GM21528 (cell line): ENCODE measurements at regions not wholly inside any gene's neighbourhood (a gene's known extent, or its start where the extent isn't known, plus 50 kb on each side); places are given as distances from the start of the nearest gene placed in this dataset.
"Not testable (repeated sequence)": the region's sequence is repeated elsewhere in the genome, so short reads cannot be mapped to it uniquely, and the experiment has no call there.

Experiments used
- ATAC-seq: cut with Tn5 transposase; IDR thresholded peaks from one replicate; pipeline ENCODE4 v1.9.1; 2021; ENCODE audit warnings: mild to moderate bottlenecking, moderate library complexity; ENCODE audit not compliant: unreplicated experiment, low FRiP score

- ATAC-seq, result no peak
Observed at GRCh38 chr7:17078298-17078697, 196.5 kb upstream of the AGR3 start.

GRCh38 chr7:17083392-17084165 lies 201.8 kb upstream of the AGR3 start:
- ATAC-seq, result no peak

GRCh38 chr7:17084166-17084475 lies 202.3 kb upstream of the AGR3 start:
- no peak for ATAC-seq

GRCh38 chr7:17085186-17085585 lies 203.4 kb upstream of the AGR3 start:
- no peak for ATAC-seq

GRCh38 chr7:17086403-17086802 lies 204.6 kb upstream of the AGR3 start:
- no peak for ATAC-seq

GRCh38 chr7:17090751-17091150 lies 207.7 kb upstream of the AHR start:
- ATAC-seq, result no peak

GRCh38 chr7:17093461-17093860 lies 205.0 kb upstream of the AHR start:
- no peak for ATAC-seq

- no peak for ATAC-seq
Observed at GRCh38 chr7:17094963-17095574, 203.4 kb upstream of the AHR start.

GRCh38 chr7:17095931-17096330 lies 202.5 kb upstream of the AHR start:
- ATAC-seq, result no peak

GRCh38 chr7:17097668-17098297 lies 200.7 kb upstream of the AHR start:
- ATAC-seq, result no peak

- ATAC-seq, result no peak
Observed at GRCh38 chr7:17098515-17098914, 199.9 kb upstream of the AHR start.

GRCh38 chr7:17099083-17099973 lies 199.1 kb upstream of the AHR start:
- ATAC-seq, result no peak

- not testable (repeated sequence) for ATAC-seq
Observed at GRCh38 chr7:17099974-17100509, 198.4 kb upstream of the AHR start.

- no peak for ATAC-seq
Observed at GRCh38 chr7:17101207-17101696, 197.2 kb upstream of the AHR start.

GRCh38 chr7:17103170-17103569 lies 195.3 kb upstream of the AHR start:
- no peak for ATAC-seq

- no peak for ATAC-seq
Observed at GRCh38 chr7:17103984-17104383, 194.5 kb upstream of the AHR start.

- no peak for ATAC-seq
Observed at GRCh38 chr7:17104419-17104818, 194.0 kb upstream of the AHR start.

- no peak for ATAC-seq
Observed at GRCh38 chr7:17105701-17106100, 192.8 kb upstream of the AHR start.

- no peak for ATAC-seq
Observed at GRCh38 chr7:17108049-17108584, 190.3 kb upstream of the AHR start.

GRCh38 chr7:17109020-17109419 lies 189.4 kb upstream of the AHR start:
- no peak for ATAC-seq
